Activated CD8-positive, alpha-beta memory T cell treated with anti-CD3 and anti-CD28 coated beads, Interleukin-2, amount 50 U/mL, for 24 hours (primary cell): ENCODE measurements at regions not wholly inside any gene's neighbourhood (a gene's known extent, or its start where the extent isn't known, plus 50 kb on each side); places are given as distances from the start of the nearest gene placed in this dataset.
"Not testable (repeated sequence)": the region's sequence is repeated elsewhere in the genome, so short reads cannot be mapped to it uniquely, and the experiment has no call there.

Source experiments
- DNase-seq: peaks from one replicate; pipeline ENCODE4 v3.0.0-alpha.2; 2020; ENCODE audit errors: extremely low read depth

DNA sequence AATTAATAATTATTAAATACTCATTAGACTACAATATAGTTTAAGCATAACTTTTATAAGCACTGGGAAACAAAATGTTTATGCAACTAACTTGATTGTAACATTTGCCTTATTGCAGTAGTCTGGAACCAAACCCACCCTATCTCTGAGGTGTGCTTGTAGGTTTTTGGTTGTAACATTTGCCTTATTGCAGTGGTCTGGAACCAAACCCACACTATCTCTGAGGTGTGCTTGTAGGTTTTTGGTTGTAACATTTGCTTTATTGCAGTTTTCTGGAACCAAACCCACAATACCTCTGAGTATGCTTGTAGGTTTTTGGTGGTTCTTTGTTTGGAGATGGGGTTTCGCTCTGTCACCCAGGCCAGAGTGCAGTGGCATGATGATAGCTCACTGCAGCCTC is 1376.4 kb upstream of the DEFB115 start:
- not testable (repeated sequence) for DNase-seq

DNA sequence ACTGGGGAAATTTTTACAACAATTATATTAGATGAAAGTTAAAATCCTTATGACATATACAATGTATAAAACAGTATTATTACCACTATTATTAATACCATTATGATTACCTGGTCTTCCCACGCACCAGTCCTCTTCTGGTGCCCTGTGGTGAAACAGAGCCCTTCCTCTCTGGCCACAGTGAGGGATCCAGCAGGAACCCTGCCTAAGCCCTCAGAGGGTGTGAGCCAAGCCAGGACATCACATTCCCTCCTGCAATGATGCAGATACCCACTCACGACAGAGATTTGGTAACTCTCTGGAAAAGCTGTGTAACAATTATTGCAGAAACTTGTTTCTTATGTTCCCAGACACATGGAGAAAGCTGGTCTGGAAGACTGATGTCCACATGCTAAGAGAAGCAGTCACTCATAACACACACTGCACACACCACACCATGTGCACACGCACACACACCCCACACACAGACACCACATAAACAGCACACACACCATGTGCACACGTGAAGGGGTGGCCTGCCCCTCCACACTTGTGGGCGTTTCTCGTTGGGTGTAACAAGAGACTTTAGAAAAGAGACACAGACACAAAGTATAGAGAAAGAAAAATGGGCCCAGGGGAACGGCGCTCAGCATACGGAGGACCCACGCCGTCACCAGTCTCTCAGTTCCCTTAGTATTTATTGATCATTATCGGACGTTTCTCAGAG is 1373.8 kb upstream of the DEFB115 start:
- not testable (repeated sequence) for DNase-seq

DNA sequence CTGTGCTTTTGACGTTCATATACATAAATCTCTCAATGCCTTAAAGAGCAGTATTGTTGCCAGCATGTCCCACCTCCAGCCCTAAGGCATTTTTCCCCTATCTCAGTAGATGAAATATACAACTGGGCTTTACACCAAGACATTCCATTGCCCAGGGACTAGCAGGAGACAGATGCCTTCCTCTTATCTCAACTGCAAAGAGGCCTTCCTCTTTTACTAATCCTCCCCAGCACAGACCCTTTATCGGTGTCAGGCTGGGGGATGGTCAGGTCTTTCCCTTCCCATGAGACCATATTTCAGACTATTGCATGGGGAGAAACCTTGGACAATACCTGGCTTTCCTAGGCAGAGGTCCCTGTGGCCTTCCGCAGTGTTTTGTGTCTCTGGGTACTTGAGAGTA is 1373.1 kb upstream of the DEFB115 start:
- DNase-seq, result not testable (repeated sequence)

DNA sequence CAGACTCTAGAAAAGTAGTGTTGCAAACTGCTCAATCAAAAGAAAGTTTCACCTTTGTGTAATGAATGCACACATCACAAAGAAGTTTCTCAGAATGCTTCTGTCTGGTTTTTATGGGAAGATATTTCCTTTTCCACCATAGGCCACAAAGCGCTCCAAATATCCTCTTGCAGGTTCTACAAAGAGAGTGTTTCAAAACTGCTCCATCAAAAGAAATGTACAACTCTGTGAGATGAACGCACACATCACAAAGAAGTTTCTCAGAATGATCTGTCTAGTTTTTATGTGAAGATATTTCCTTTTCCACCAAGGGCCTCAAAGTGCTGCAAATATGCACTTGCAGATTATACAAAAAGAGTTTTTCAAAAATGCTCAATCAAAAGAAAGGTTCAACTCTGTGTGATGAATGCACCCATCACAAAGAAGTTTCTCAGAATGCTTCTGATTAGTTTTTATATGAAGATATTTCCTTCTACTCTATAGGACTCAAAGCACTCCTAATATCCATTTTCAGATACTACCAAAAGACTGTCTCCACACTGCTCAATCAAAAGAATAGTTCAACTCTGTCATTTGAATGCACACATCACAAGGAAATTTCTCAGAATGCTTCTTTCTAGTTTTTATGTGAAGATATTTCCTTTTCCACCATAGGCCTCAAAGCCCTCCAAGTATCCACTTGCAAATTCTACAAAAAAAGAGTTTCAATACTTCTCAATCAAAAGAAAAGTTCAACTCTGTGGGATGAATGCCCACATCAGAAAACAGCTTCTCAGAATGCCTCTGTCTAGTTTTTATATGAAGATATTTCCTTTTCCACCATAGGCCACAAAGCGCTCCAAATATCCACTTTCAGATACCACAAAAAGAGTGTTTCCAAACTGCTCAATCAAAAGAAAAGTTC is 1371.9 kb upstream of the DEFB115 start:
- not testable (repeated sequence) for DNase-seq

DNA sequence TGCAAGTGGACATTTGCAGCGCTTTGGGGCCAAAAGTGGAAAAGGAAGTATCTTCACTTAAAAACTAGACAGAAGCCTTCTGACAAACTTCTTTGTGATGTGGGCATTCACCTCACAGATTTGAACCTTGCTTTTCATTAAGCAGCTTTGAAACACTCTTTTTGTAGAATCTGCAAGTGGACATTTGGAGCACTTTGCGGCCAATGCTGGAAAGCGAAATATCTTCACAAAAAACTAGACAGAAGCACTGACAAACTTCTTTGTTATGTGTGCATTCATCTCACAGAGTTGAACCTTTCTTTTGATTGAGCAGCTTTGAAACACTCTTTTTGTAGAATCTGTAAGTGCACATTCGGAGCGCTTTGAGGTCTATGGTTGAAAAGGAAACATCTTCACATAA is 1365.9 kb upstream of the DEFB115 start:
- not testable (repeated sequence) for DNase-seq
